Muscle layer of duodenum (tissue), 2 donors: ENCODE measurements at regions not wholly inside any gene's neighbourhood (a gene's known extent, or its start where the extent isn't known, plus 50 kb on each side); places are given as distances from the start of the nearest gene placed in this dataset.
"Not testable (repeated sequence)": the region's sequence is repeated elsewhere in the genome, so short reads cannot be mapped to it uniquely, and the experiment has no call there.

Experiments
- H3K27ac ChIP-seq: one replicate; pipeline ENCODE4 v1.7.0; 2013; ENCODE audit warnings: mild to moderate bottlenecking, low read length
- H3K27me3 ChIP-seq: one replicate; pipeline ENCODE4 v1.7.0; 2013; ENCODE audit warnings: low read depth, mild to moderate bottlenecking, control low read depth, low read length
- H3K36me3 ChIP-seq, 2 donors: one replicate each; pipeline ENCODE4 v1.7.0; 2013; ENCODE audit warnings: low read length in 2 of 2, control low read depth in 1 of 2, mild to moderate bottlenecking in 1 of 2; ENCODE audit not compliant: insufficient read depth in 2 of 2, control insufficient read depth in 1 of 2
- H3K4me1 ChIP-seq, 2 donors: one replicate each; pipeline ENCODE4 v1.7.0; 2013; ENCODE audit warnings: low read length in 2 of 2, mild to moderate bottlenecking in 2 of 2, control low read depth in 1 of 2, moderate library complexity in 1 of 2; ENCODE audit not compliant: insufficient read depth in 2 of 2, control insufficient read depth in 1 of 2
- H3K4me3 ChIP-seq, 2 donors: one replicate each; pipeline ENCODE4 v1.7.0; 2013; ENCODE audit warnings: low read length in 2 of 2, low read depth in 1 of 2, mild to moderate bottlenecking in 1 of 2
- H3K9me3 ChIP-seq, 2 donors: one replicate each; pipeline ENCODE4 v1.7.0; 2013; ENCODE audit warnings: low read length in 2 of 2, control low read depth in 1 of 2, mild to moderate bottlenecking in 1 of 2; ENCODE audit not compliant: control insufficient read depth in 1 of 2
- donor health status: healthy.

GRCh38 chr3:164417955-164418354 lies 660.3 kb downstream of the SI start:
- no peak overlapping the region for H3K27ac ChIP-seq
- H3K36me3 ChIP-seq, result no peaks in the 10 kb centered on the region

GRCh38 chr3:164416491-164417222 lies 661.6 kb downstream of the SI start:
- Histone ChIP-seq H3K27ac (no peak overlapping the region), H3K36me3 (no peaks in the 10 kb centered on the region), H3K27me3 (no peaks in the 10 kb centered on the region), H3K4me3 (no peak overlapping the region), H3K4me1 (no peaks in the 10 kb centered on the region), H3K9me3 (no peaks in the 10 kb centered on the region)

More at GRCh38 chr3:164417955-164418354, 660.3 kb downstream of the SI start:
- H3K4me3 ChIP-seq, result no peak overlapping the region
- H3K9me3 ChIP-seq, result no peaks in the 10 kb centered on the region
- no peaks in the 10 kb centered on the region for H3K4me1 ChIP-seq
- no peaks in the 10 kb centered on the region for H3K27me3 ChIP-seq

- H3K4me3 ChIP-seq, result no peak overlapping the region
- no peaks in the 10 kb centered on the region for H3K36me3 ChIP-seq
- no peaks in the 10 kb centered on the region for H3K9me3 ChIP-seq
- no peak overlapping the region for H3K27ac ChIP-seq
- no peaks in the 10 kb centered on the region for H3K27me3 ChIP-seq
- no peaks in the 10 kb centered on the region for H3K4me1 ChIP-seq
These were observed 670.0 kb downstream of the SI start for GRCh38 chr3:164408326-164408725.

GRCh38 chr3:164407111-164407510 lies 671.2 kb downstream of the SI start:
- H3K4me1 ChIP-seq, result no peaks in the 10 kb centered on the region
- no peaks in the 10 kb centered on the region for H3K9me3 ChIP-seq
- no peaks in the 10 kb centered on the region for H3K27me3 ChIP-seq
- H3K36me3 ChIP-seq, result no peaks in the 10 kb centered on the region
- no peak overlapping the region for H3K4me3 ChIP-seq
- H3K27ac ChIP-seq, result no peak overlapping the region

GRCh38 chr3:164406281-164406680 lies 672.0 kb downstream of the SI start:
- no peaks in the 10 kb centered on the region for H3K4me1 ChIP-seq
- no peaks in the 10 kb centered on the region for H3K27me3 ChIP-seq
- no peak overlapping the region for H3K4me3 ChIP-seq
- no peak overlapping the region for H3K27ac ChIP-seq
- H3K36me3 ChIP-seq, result no peaks in the 10 kb centered on the region
- H3K9me3 ChIP-seq, result no peaks in the 10 kb centered on the region

GRCh38 chr3:164401923-164402322 lies 676.4 kb downstream of the SI start:
- no peaks in the 10 kb centered on the region for H3K36me3 ChIP-seq
- H3K9me3 ChIP-seq, result no peaks in the 10 kb centered on the region
- H3K4me1 ChIP-seq, result no peaks in the 10 kb centered on the region
- no peaks in the 10 kb centered on the region for H3K27me3 ChIP-seq
- no peak overlapping the region for H3K4me3 ChIP-seq
- no peak overlapping the region for H3K27ac ChIP-seq

- not testable (repeated sequence) for H3K9me3 ChIP-seq, H3K27me3 ChIP-seq, H3K36me3 ChIP-seq
These were observed 676.9 kb downstream of the SI start for GRCh38 chr3:164401440-164401839.

GRCh38 chr3:164397462-164397861 lies 680.8 kb downstream of the SI start:
- Histone ChIP-seq H3K4me3 (no peak overlapping the region), H3K36me3 (no peaks in the 10 kb centered on the region), H3K9me3 (no peaks in the 10 kb centered on the region), H3K27me3 (no peaks in the 10 kb centered on the region), H3K27ac (no peak overlapping the region), H3K4me1 (no peaks in the 10 kb centered on the region)

More at GRCh38 chr3:164401440-164401839, 676.9 kb downstream of the SI start:
- not testable (repeated sequence) for H3K4me1 ChIP-seq, H3K27ac ChIP-seq, H3K4me3 ChIP-seq

GRCh38 chr3:164393171-164393570 lies 685.1 kb downstream of the SI start:
- Histone ChIP-seq H3K4me3 (no peak overlapping the region), H3K27ac (no peak overlapping the region), H3K27me3 (no peaks in the 10 kb centered on the region), H3K4me1 (no peaks in the 10 kb centered on the region), H3K9me3 (no peaks in the 10 kb centered on the region), H3K36me3 (no peaks in the 10 kb centered on the region)

- Histone ChIP-seq H3K27me3 (no peaks in the 10 kb centered on the region), H3K4me1 (no peaks in the 10 kb centered on the region), H3K9me3 (peaks cover 0 to 4% of the 10 kb centered on the region in 2 donors), H3K27ac (no peak overlapping the region), H3K36me3 (no peaks in the 10 kb centered on the region), H3K4me3 (no peak overlapping the region)
These were observed 688.2 kb downstream of the SI start for GRCh38 chr3:164390046-164390445.

- H3K4me1 ChIP-seq, result no peaks in the 10 kb centered on the region
- H3K27me3 ChIP-seq, result no peaks in the 10 kb centered on the region
- H3K4me3 ChIP-seq, result no peak overlapping the region
- H3K27ac ChIP-seq, result no peak overlapping the region
- H3K9me3 ChIP-seq, result peaks cover 0 to 4% of the 10 kb centered on the region in 2 donors
- H3K36me3 ChIP-seq, result no peaks in the 10 kb centered on the region
These were observed 691.1 kb downstream of the SI start for GRCh38 chr3:164387236-164387635.

GRCh38 chr3:164380156-164380555 lies 698.1 kb downstream of the SI start:
- no peaks in the 10 kb centered on the region for H3K4me1 ChIP-seq
- H3K27me3 ChIP-seq, result no peaks in the 10 kb centered on the region
- H3K27ac ChIP-seq, result no peak overlapping the region
- H3K36me3 ChIP-seq, result no peaks in the 10 kb centered on the region
- H3K4me3 ChIP-seq, result no peak overlapping the region
- no peaks in the 10 kb centered on the region for H3K9me3 ChIP-seq
